Mesenchymal stem cell (in vitro differentiated cells and primary cell): ENCODE measurements at regions not wholly inside any gene's neighbourhood (a gene's known extent, or its start where the extent isn't known, plus 50 kb on each side); places are given as distances from the start of the nearest gene placed in this dataset.

Experiments used
- DNase-seq: peaks from one replicate; pipeline ENCODE4 v3.0.0-alpha.2; 2013
- H2AFZ ChIP-seq: one replicate; pipeline ENCODE4 v1.6.1; 2013; ENCODE audit warnings: low read depth, mild to moderate bottlenecking, control low read depth, inconsistent platforms, low read length, moderate library complexity
- H2AK5ac ChIP-seq: 2 replicates; pipeline ENCODE4 v1.6.1; 2013; ENCODE audit warnings: low read length, moderate library complexity, mild to moderate bottlenecking, inconsistent platforms; ENCODE audit not compliant: severe bottlenecking
- H2BK120ac ChIP-seq: one replicate; pipeline ENCODE4 v1.6.1; 2013; ENCODE audit warnings: low read depth, mild to moderate bottlenecking, inconsistent platforms, low read length, moderate library complexity
- H2BK12ac ChIP-seq, 2 experiments: one replicate each; pipeline ENCODE4 v1.6.1; 2013; ENCODE audit warnings: inconsistent platforms in 2 of 2, low read length in 2 of 2, mild to moderate bottlenecking in 2 of 2, moderate library complexity in 2 of 2, control low read depth in 1 of 2
- H2BK15ac ChIP-seq: one replicate; pipeline ENCODE4 v1.6.1; 2013; ENCODE audit warnings: mild to moderate bottlenecking, low read depth, inconsistent platforms; ENCODE audit not compliant: poor library complexity, severe bottlenecking
- H2BK5ac ChIP-seq: 2 replicates; pipeline ENCODE4 v1.6.1; 2013; ENCODE audit warnings: low read depth, mild to moderate bottlenecking, low read length, control low read depth, inconsistent platforms; ENCODE audit not compliant: poor library complexity, severe bottlenecking
- H3K14ac ChIP-seq, 2 experiments: one replicate each; pipeline ENCODE4 v1.6.1; 2013; ENCODE audit warnings: inconsistent platforms in 2 of 2, low read length in 2 of 2, control low read depth in 1 of 2, mild to moderate bottlenecking in 1 of 2, moderate library complexity in 1 of 2
- H3K18ac ChIP-seq, 2 experiments: one replicate each; pipeline ENCODE4 v1.6.1; 2013; ENCODE audit warnings: inconsistent platforms in 2 of 2, low read length in 2 of 2, control low read depth in 1 of 2, low read depth in 1 of 2, mild to moderate bottlenecking in 1 of 2
- H3K23ac ChIP-seq, 2 experiments: one replicate each; pipeline ENCODE4 v1.6.1; 2013; ENCODE audit warnings: inconsistent platforms in 2 of 2, low read length in 2 of 2, mild to moderate bottlenecking in 2 of 2, moderate library complexity in 2 of 2, control low read depth in 1 of 2
- H3K27ac ChIP-seq: 2 replicates; pipeline ENCODE4 v1.5.1; 2013; ENCODE audit warnings: mild to moderate bottlenecking, moderate library complexity, low read length, control low read depth, inconsistent platforms; ENCODE audit not compliant: poor library complexity, severe bottlenecking
- H3K27me3 ChIP-seq, 2 experiments: 2 replicates each; pipeline versions ENCODE4 v1.6.1 to v1.7.0; 2013; ENCODE audit warnings: low read length in 2 of 2, mild to moderate bottlenecking in 2 of 2, moderate library complexity in 2 of 2, control low read depth in 1 of 2, inconsistent platforms in 1 of 2; ENCODE audit not compliant: control insufficient read depth in 1 of 2, insufficient read depth in 1 of 2
- H3K36me3 ChIP-seq, 2 experiments: 2 replicates each; pipeline versions ENCODE4 v1.6.1 to v1.7.0; 2013; ENCODE audit warnings: low read length in 2 of 2, control low read depth in 1 of 2, inconsistent platforms in 1 of 2, low read depth in 1 of 2, mild to moderate bottlenecking in 1 of 2; ENCODE audit not compliant: insufficient read depth in 2 of 2, control insufficient read depth in 1 of 2
- H3K4ac ChIP-seq, 2 experiments: one replicate each; pipeline ENCODE4 v1.6.1; 2013; ENCODE audit warnings: inconsistent platforms in 2 of 2, low read length in 2 of 2, mild to moderate bottlenecking in 2 of 2, moderate library complexity in 2 of 2, control low read depth in 1 of 2, low read depth in 1 of 2
- H3K4me1 ChIP-seq: 2 replicates; pipeline ENCODE4 v1.6.1; 2013; ENCODE audit warnings: low read depth, low read length, control low read depth; ENCODE audit not compliant: control insufficient read depth, insufficient read depth
- H3K4me2 ChIP-seq: 2 replicates; pipeline ENCODE4 v1.6.1; 2013; ENCODE audit warnings: low read length, mild to moderate bottlenecking, inconsistent platforms; ENCODE audit not compliant: poor library complexity, severe bottlenecking
- H3K4me3 ChIP-seq, 2 experiments: 2 replicates each; pipeline versions ENCODE4 v1.5.1 to v1.7.0; 2013; ENCODE audit warnings: low read length in 2 of 2, mild to moderate bottlenecking in 2 of 2, control low read depth in 1 of 2, low read depth in 1 of 2; ENCODE audit not compliant: insufficient read depth in 1 of 2
- H3K79me1 ChIP-seq: replicated peaks from 2 replicates; pipeline ENCODE4 v1.6.1; 2013; ENCODE audit warnings: mild to moderate bottlenecking, control low read depth, low read length, inconsistent platforms; ENCODE audit not compliant: poor library complexity, severe bottlenecking
- H3K9ac ChIP-seq: 2 replicates; pipeline ENCODE4 v1.7.0; 2013; ENCODE audit warnings: mild to moderate bottlenecking, low read length, moderate library complexity
- H3K9me3 ChIP-seq: 2 replicates; pipeline ENCODE4 v1.7.0; 2013; ENCODE audit warnings: mild to moderate bottlenecking, low read length; ENCODE audit not compliant: control insufficient read depth
- H4K8ac ChIP-seq: one replicate; pipeline ENCODE4 v1.6.1; 2013; ENCODE audit warnings: inconsistent platforms, mild to moderate bottlenecking, low read length, moderate library complexity
- H4K91ac ChIP-seq: one replicate; pipeline ENCODE4 v1.6.1; 2013; ENCODE audit warnings: mild to moderate bottlenecking, low read length, inconsistent platforms
- whole genome bisulfite sequencing: methylation state at CpG from one replicate; pipeline ENCODE4 v1.1.7; 2013; ENCODE audit warnings: mixed read lengths; 5-methylcytosine and 5-hydroxymethylcytosine counted together

DNA sequence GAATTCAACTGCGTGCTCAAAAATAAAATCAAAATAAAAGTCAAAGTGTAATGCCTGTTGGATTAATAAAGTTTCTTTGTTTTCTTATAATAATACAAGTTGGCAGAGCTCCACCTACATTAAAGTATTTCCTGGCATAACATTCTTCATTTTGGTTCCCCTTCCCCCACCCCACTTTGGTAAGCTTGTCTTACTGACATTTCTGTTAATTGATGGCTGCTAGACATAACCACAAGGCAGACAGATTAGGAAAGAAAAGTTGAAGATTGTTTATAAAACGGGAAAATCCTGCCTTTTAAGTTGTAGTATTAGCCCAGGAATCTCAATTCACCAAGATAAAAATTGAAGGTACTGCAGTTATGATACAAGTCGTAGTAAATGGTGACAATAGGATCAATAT is 246.5 kb upstream of the RPS6KA3 start:
- Histone ChIP-seq H2BK12ac (no peak overlapping the region), H2BK5ac (no peak overlapping the region), H2AK5ac (no peak overlapping the region), H3K4me3 (no peak overlapping the region), H2AFZ (no peak overlapping the region), H2BK15ac (no peak overlapping the region), H3K27me3 (peaks cover 0 to 2% of the 10 kb centered on the region in 2 experiments), H3K4me1 (peaks cover 4% of the 10 kb centered on the region), H3K27ac (no peak overlapping the region), H3K4ac (no peak overlapping the region), H3K4me2 (no peak overlapping the region), H3K9me3 (no peaks in the 10 kb centered on the region), H3K23ac (no peak overlapping the region), H2BK120ac (no peak overlapping the region), H3K14ac (no peak overlapping the region), H3K18ac (no peak overlapping the region), H4K8ac (no peak overlapping the region), H4K91ac (no peak overlapping the region), H3K36me3 (no peaks in the 10 kb centered on the region), H3K79me1 (no peaks in the 10 kb centered on the region), H3K9ac (peak overlapping the region; percentile 53)
- peak; percentile 19 for DNase-seq
- 0% methylated on average over 1 of the region's 3 CpGs for WGBS

DNA sequence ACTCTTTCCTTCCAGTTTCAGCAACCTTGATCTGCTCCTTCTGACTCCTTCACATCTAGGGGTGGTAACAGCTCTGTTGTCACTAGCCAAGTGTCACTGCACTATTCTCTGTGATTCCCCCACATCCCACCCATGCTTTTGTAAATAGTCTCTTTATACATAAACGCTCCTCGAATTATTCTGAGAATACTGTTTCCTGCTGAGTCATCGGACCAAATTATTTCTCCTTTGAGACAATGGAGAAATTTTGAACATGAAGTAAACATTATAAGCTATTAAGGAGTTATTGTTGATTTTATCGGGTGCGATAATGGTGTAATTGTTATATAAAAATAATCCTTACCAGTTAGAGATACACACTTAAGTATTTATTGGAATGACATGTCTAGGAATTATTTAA is 245.1 kb upstream of the RPS6KA3 start:
- Histone ChIP-seq H3K23ac (no peak overlapping the region), H2BK5ac (no peak overlapping the region), H3K4me1 (peaks cover 4% of the 10 kb centered on the region), H3K4me3 (no peak overlapping the region), H3K14ac (no peak overlapping the region), H3K4me2 (no peak overlapping the region), H3K9ac (no peak overlapping the region), H2BK12ac (no peak overlapping the region), H2BK15ac (no peak overlapping the region), H3K4ac (no peak overlapping the region), H3K18ac (no peak overlapping the region), H3K27me3 (peaks cover 0 to 2% of the 10 kb centered on the region in 2 experiments), H2AK5ac (no peak overlapping the region), H2AFZ (no peak overlapping the region), H2BK120ac (no peak overlapping the region), H3K79me1 (no peaks in the 10 kb centered on the region), H4K91ac (no peak overlapping the region), H3K36me3 (no peaks in the 10 kb centered on the region), H3K27ac (no peak overlapping the region), H4K8ac (no peak overlapping the region), H3K9me3 (no peaks in the 10 kb centered on the region)
- WGBS, result no CpG with 5 or more reads among the region's 5 CpGs
- no peak for DNase-seq

DNA sequence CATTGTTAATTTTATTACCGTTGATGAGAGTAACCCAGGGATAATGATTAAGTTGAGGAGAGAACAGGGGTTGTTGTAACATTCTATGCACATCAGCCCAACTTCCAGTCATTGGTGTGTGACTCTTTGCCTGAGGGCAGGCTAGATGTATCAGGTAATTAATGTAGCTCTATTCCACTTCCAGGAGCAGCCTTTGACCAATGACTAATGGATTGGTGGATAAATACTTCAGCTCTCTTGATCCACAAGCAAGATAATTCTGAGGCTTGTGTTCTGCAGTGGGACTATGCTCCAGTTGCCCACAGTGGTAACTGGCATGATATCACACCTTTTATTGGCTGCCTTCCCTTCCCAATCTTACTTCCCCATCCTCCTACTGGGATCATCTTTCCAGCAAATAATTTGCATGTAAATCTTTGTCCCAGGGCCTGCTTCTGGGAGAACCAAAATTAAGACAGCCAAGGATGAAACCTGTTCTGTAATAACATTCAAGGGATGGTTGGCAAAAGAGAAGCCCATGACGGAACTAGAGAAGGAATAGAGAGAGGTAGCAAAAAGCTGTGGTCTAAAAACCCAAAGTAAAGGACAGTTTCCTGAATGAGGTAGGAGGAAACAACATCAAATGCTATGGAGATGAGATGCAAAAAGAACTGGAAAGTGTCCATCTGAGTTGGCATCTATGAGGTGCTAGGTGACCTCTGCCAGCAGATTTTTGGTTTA is 241.4 kb upstream of the RPS6KA3 start:
- no peaks in the 10 kb centered on the region for H3K9me3 ChIP-seq
- H2AK5ac ChIP-seq, result no peak overlapping the region
- H2BK15ac ChIP-seq, result no peak overlapping the region
- H3K23ac ChIP-seq, result no peak overlapping the region
- no peak overlapping the region for H3K9ac ChIP-seq
- H3K4me3 ChIP-seq, result no peak overlapping the region
- H4K91ac ChIP-seq, result no peak overlapping the region
- H3K4ac ChIP-seq, result no peak overlapping the region
- no peak overlapping the region for H2BK5ac ChIP-seq
- H3K18ac ChIP-seq, result no peak overlapping the region
- H2BK120ac ChIP-seq, result no peak overlapping the region
- 81% methylated on average over 2 of the region's 2 CpGs for WGBS
- no peak overlapping the region for H3K14ac ChIP-seq
- H2BK12ac ChIP-seq, result no peak overlapping the region
- H3K36me3 ChIP-seq, result no peaks in the 10 kb centered on the region
- no peaks in the 10 kb centered on the region for H3K79me1 ChIP-seq
- H4K8ac ChIP-seq, result no peak overlapping the region
- no peaks in the 10 kb centered on the region for H3K4me1 ChIP-seq
- no peak overlapping the region for H3K4me2 ChIP-seq
- no peak overlapping the region for H3K27ac ChIP-seq
- peaks cover 0 to 2% of the 10 kb centered on the region in 2 experiments for H3K27me3 ChIP-seq
- no peak overlapping the region for H2AFZ ChIP-seq
- no peak for DNase-seq

DNA sequence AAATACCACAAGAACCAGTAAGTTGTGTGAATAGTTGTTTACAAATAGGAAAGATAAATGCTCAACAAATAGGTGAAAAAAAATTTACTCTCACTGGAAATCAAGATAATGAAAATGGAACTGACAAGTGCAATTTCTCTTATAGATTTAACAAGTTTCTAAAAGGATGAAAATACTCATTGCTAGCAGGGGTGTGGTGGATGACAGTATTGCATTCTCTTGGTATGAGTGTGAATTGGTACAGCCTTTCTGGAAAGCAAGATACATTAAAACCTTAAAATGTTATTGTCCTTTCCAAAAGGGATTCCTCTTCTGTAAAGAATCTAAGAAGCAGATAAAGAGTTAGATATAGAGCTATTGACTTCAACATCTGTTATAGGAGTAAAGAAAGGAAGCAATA is 240.0 kb upstream of the RPS6KA3 start:
- no peak overlapping the region for H4K8ac ChIP-seq
- no peaks in the 10 kb centered on the region for H3K79me1 ChIP-seq
- no peak overlapping the region for H3K23ac ChIP-seq
- no peak overlapping the region for H3K18ac ChIP-seq
- no peak overlapping the region for H2BK12ac ChIP-seq
- H2AK5ac ChIP-seq, result no peak overlapping the region
- no peak overlapping the region for H3K4me2 ChIP-seq
- no peak overlapping the region for H3K4ac ChIP-seq
- no peaks in the 10 kb centered on the region for H3K4me1 ChIP-seq
- no peak overlapping the region for H3K27ac ChIP-seq
- H3K14ac ChIP-seq, result no peak overlapping the region
- no peak overlapping the region for H3K4me3 ChIP-seq
- H3K27me3 ChIP-seq, result peaks cover 0 to 2% of the 10 kb centered on the region in 2 experiments
- H3K9me3 ChIP-seq, result no peaks in the 10 kb centered on the region
- H4K91ac ChIP-seq, result no peak overlapping the region
- H2BK15ac ChIP-seq, result no peak overlapping the region
- H3K36me3 ChIP-seq, result no peaks in the 10 kb centered on the region
- H3K9ac ChIP-seq, result no peak overlapping the region
- no peak overlapping the region for H2BK120ac ChIP-seq
- H2BK5ac ChIP-seq, result no peak overlapping the region
- H2AFZ ChIP-seq, result no peak overlapping the region
- no peak for DNase-seq
